Thyroid gland (tissue), 4 donors: ENCODE measurements at regions not wholly inside any gene's neighbourhood (a gene's known extent, or its start where the extent isn't known, plus 50 kb on each side); places are given as distances from the start of the nearest gene placed in this dataset.
A peak's percentile ranks its signal among the peaks of the same experiment; 100 is the strongest.

Source experiments
- DNase-seq, 2 donors: peaks; one replicate each; pipeline ENCODE4 v3.0.0-alpha.2; 2019
- H3K27ac ChIP-seq, 3 donors: fragments of 200-600 bp; sonication (generic); 1 replicate in 2 of 3; 2 replicates in 1 of 3; pipeline ENCODE4 v1.5.1; 2016 to 2019; ENCODE audit warnings: mild to moderate bottlenecking in 1 of 3, moderate library complexity in 1 of 3
- H3K27me3 ChIP-seq: fragments of 200-600 bp; sonication (generic); one replicate; pipeline ENCODE4 v1.5.1; 2019
- H3K36me3 ChIP-seq, 2 donors: fragments of 200-600 bp; sonication (generic); one replicate each; pipeline ENCODE4 v1.5.1; 2016 to 2019
- H3K4me1 ChIP-seq, 2 donors: fragments of 200-600 bp; sonication (generic); one replicate each; pipeline ENCODE4 v1.5.1; 2017 to 2019
- H3K4me3 ChIP-seq, 3 donors: fragments of 200-600 bp; sonication (generic); replicated peaks in 1 of 3; 1 replicate in 2 of 3; 2 replicates in 1 of 3; pipeline ENCODE4 v1.5.1; 2016; ENCODE audit warnings: mild to moderate bottlenecking in 1 of 3
- H3K9me3 ChIP-seq: fragments of 200-600 bp; sonication (generic); one replicate; pipeline ENCODE4 v1.5.1; 2017
- POLR2A ChIP-seq, 2 donors: fragments of 450-650 bp; IDR thresholded peaks; one replicate each; pipeline ENCODE4 v1.6.1; 2017; ENCODE audit warnings: antibody characterized with exemption in 2 of 2, mild to moderate bottlenecking in 2 of 2, moderate library complexity in 1 of 2
- WGBS, 2 donors: methylation state at CpG; one replicate each; pipeline ENCODE4 v1.1.5; 2017; 5-methylcytosine and 5-hydroxymethylcytosine counted together
- intact Hi-C: fragments of 100-400 bp; cut with DNase I; formaldehyde crosslinking; loops from one replicate; pipeline ENCODE4 v1.15.1; 2023
- TF ChIP-seq, protein P1 (sequence below), 6 experiments: fragments of 200-600 bp in 3 of 6; fragments of 450-650 bp in 3 of 6; sonication (generic) in 3 of 6; IDR thresholded peaks; one replicate each; pipeline ENCODE4 v1.5.1; 2016 to 2019; ENCODE audit warnings: antibody characterized with exemption in 6 of 6, mild to moderate bottlenecking in 2 of 6, inconsistent platforms in 1 of 6, moderate library complexity in 1 of 6

DNA sequence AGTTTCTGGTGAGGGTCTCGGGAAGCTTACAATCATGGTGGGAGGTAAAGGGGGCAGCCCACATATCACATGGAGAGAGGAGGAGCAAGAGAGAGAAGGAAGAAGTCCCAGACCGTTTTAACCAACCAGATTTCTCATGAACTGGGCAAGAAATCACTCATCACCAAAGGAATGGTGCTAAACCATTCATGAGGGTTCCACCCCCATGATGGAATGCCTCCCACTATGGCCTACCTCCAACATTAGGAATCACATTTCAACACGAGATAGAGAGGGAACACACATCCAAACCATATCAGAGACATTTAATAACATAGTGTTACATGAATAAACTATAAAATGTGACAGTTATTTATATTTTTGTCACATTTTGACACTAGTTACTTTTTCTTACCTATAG lies 214.8 kb upstream of the MAGI2 start:
- TF ChIP-seq, protein P1, sequence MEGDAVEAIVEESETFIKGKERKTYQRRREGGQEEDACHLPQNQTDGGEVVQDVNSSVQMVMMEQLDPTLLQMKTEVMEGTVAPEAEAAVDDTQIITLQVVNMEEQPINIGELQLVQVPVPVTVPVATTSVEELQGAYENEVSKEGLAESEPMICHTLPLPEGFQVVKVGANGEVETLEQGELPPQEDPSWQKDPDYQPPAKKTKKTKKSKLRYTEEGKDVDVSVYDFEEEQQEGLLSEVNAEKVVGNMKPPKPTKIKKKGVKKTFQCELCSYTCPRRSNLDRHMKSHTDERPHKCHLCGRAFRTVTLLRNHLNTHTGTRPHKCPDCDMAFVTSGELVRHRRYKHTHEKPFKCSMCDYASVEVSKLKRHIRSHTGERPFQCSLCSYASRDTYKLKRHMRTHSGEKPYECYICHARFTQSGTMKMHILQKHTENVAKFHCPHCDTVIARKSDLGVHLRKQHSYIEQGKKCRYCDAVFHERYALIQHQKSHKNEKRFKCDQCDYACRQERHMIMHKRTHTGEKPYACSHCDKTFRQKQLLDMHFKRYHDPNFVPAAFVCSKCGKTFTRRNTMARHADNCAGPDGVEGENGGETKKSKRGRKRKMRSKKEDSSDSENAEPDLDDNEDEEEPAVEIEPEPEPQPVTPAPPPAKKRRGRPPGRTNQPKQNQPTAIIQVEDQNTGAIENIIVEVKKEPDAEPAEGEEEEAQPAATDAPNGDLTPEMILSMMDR (IDR thresholded peaks at IDR 0.05) = no peak
- TF ChIP-seq POLR2A (IDR thresholded peaks at IDR 0.05) = no peak
- Histone ChIP-seq H3K36me3 (no peaks in the 10 kb centered on the region), H3K27ac (no peak overlapping the region), H3K4me3 (no peak overlapping the region), H3K4me1 (no peaks in the 10 kb centered on the region), H3K9me3 (no peaks in the 10 kb centered on the region), H3K27me3 (no peaks in the 10 kb centered on the region)
- 51 to 68% methylated on average over 3 of the region's 3 CpGs for WGBS, 2 donors
- DNase-seq = no peak
- intact Hi-C loops = no loop called here

DNA sequence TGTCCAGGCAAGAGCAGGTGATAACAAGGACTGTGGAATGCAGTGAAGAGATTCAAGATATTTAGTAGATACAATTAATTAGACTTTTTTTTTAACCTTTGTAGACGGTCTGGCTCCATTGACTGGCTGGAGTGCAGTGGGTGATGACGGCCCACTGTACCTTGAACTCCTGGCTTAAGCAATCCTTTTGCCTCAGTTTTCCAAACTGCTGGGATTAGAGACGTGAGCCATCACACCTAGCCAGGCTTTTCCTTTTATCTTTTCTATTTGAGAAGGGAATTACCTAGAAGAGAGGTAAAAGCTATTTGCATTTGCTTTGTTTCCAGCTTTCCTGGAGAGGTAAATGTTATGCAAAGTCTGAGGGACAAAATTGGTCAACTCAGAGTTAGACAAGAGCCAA lies 213.0 kb upstream of the MAGI2 start:
- no peak overlapping the region for H3K4me3 ChIP-seq
- intact Hi-C loops = no loop called here
- 76 to 87% methylated on average over 3 of the region's 3 CpGs for WGBS, 2 donors

DNA sequence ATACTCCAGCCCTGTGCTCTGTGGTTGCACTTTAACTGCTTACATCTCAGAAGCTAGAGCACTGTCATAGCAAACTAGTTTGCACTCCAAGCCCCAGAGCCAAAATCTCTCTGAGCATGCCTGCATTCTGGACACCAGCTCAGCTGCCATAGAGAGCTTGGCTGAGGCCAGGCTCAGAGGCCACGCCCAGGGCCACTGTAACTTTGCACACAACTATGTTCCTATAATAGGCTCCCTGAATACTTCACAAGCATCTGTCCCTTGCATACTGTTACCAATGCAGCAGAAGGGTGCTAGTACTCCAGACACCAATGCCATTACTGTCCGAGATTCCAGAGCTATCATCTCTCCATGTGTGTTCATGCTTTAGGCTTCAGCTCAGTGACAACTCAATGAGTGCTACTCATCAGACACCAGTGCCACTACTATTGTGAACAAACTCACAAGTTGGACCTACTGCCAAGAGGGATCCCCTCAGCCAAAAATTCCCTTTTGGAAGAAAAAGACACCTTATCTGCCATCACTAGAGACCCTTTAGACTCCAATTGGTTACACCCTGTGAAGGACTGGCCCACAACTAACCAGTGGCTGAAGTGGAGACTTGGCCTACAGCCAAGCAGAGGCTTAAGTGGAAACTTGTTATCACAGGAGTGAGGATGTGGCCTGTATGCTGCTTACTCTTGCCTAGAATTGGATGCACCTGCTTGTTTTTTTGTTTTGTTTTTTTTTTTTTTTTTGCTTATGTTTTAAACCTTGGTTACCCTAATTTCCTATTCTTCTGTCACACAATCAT lies 211.6 kb upstream of the MAGI2 start:
- Histone ChIP-seq H3K9me3 (no peaks in the 10 kb centered on the region), H3K4me1 (no peaks in the 10 kb centered on the region), H3K36me3 (no peaks in the 10 kb centered on the region), H3K4me3 (no peak overlapping the region), H3K27me3 (no peaks in the 10 kb centered on the region), H3K27ac (no peak overlapping the region)
- 70 to 81% methylated on average over 2 of the region's 2 CpGs for WGBS, 2 donors
- TF ChIP-seq POLR2A (IDR thresholded peaks at IDR 0.05) = no peak
- TF ChIP-seq, protein P1 (IDR thresholded peaks at IDR 0.05) = no peak
- intact Hi-C loops = no loop called here
- peak; percentile 23 to 32 for DNase-seq

More for the DNA sequence above, 213.0 kb upstream of the MAGI2 start:
- H3K27me3 ChIP-seq = no peaks in the 10 kb centered on the region
- H3K9me3 ChIP-seq = no peaks in the 10 kb centered on the region
- H3K27ac ChIP-seq = no peak overlapping the region
- TF ChIP-seq, protein P1 (IDR thresholded peaks at IDR 0.05) = no peak
- no peak for TF ChIP-seq POLR2A (IDR thresholded peaks at IDR 0.05)
- no peaks in the 10 kb centered on the region for H3K4me1 ChIP-seq
- no peak for DNase-seq
- H3K36me3 ChIP-seq = no peaks in the 10 kb centered on the region

DNA sequence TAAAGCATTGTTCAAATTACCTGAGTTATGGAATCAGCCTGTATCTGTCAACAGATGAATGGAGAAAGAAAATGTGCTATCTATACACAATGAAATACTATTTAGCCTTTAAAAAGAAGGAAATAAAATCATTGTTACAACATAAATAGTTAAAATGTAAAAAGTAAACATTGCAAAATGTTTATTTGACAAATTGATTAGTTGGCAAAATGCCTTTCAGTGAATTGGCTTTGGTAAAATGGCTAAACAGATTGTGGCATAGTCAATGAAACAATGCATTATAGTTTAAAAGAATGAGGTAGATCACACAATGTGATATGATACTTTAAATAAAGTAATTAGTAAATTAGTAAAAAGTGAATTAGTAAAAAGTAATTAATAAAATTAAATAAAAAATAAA lies 204.8 kb upstream of the MAGI2 start:
- Histone ChIP-seq H3K4me3 (no peak overlapping the region), H3K27me3 (no peaks in the 10 kb centered on the region), H3K9me3 (no peaks in the 10 kb centered on the region), H3K27ac (no peak overlapping the region), H3K4me1 (no peaks in the 10 kb centered on the region), H3K36me3 (no peaks in the 10 kb centered on the region)
- TF ChIP-seq, protein P1 (IDR thresholded peaks at IDR 0.05) = no peak
- TF ChIP-seq POLR2A (IDR thresholded peaks at IDR 0.05) = no peak
- no peak for DNase-seq
- intact Hi-C loops = no loop called here

DNA sequence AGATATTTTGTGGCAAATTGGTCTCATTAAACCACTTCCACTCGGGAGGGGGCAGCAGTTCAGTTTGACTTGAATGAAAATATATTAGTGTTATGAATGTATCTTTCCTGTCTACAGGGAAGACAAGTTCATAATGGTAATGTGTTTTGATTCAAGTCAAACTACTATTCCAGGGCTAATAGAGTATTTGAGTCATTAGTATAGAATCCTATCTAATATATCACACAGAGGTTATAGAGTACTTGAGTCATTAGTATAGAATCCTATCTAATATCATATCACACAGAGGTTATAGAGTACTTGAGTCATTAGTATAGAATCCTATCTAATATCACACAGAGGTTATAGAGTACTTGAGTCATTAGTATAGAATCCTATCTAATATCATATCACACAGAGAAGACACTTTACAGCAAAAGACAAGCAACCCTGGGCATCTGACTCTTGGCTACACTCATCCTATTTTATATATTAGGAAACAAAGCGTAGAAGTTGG lies 199.7 kb upstream of the MAGI2 start:
- intact Hi-C loops = no loop called here
- DNase-seq = no peak
- H3K4me1 ChIP-seq = no peaks in the 10 kb centered on the region
- H3K9me3 ChIP-seq = no peaks in the 10 kb centered on the region
- TF ChIP-seq, protein P1 (IDR thresholded peaks at IDR 0.05) = no peak
- no peak for TF ChIP-seq POLR2A (IDR thresholded peaks at IDR 0.05)
- WGBS, 2 donors = 86 to 91% methylated on average over 2 of the region's 2 CpGs
- H3K4me3 ChIP-seq = no peak overlapping the region
- no peaks in the 10 kb centered on the region for H3K27me3 ChIP-seq
- no peak overlapping the region for H3K27ac ChIP-seq
- H3K36me3 ChIP-seq = no peaks in the 10 kb centered on the region
